SU-DHL-6 (cell line): ENCODE measurements at regions not wholly inside any gene's neighbourhood (a gene's known extent, or its start where the extent isn't known, plus 50 kb on each side); places are given as distances from the start of the nearest gene placed in this dataset.

Experiments used
- H2AFZ ChIP-seq: fragments of 200-600 bp; sonication (generic); 2 replicates; pipeline ENCODE4 v1.6.1; 2014; ENCODE audit warnings: low read depth, mild to moderate bottlenecking, moderate library complexity, mixed read lengths, antibody characterized with exemption, low read length; ENCODE audit not compliant: severe bottlenecking
- H3F3A ChIP-seq: fragments of 200-600 bp; shearing (Covaris generic); 2 replicates; pipeline ENCODE4 v1.6.0; 2016; ENCODE audit warnings: antibody characterized with exemption, mild to moderate bottlenecking; ENCODE audit not compliant: insufficient read depth
- H3K27ac ChIP-seq: fragments of 200-600 bp; sonication (generic); 2 replicates; pipeline ENCODE4 v1.5.1; 2016; ENCODE audit warnings: low read depth, mild to moderate bottlenecking, low read length, moderate library complexity, mixed read lengths
- H3K27me3 ChIP-seq: fragments of 200-600 bp; sonication (generic), shearing (Covaris generic); 2 replicates; pipeline ENCODE4 v1.6.0; 2014; ENCODE audit warnings: mild to moderate bottlenecking, low read length
- H3K36me3 ChIP-seq: fragments of 200-600 bp; sonication (generic); 2 replicates; pipeline ENCODE4 v1.6.1; 2014; ENCODE audit warnings: mild to moderate bottlenecking, low read length, mixed read lengths
- H3K4me2 ChIP-seq: fragments of 300-600, 200-600 bp; shearing (Covaris generic), sonication (generic); 2 replicates; pipeline ENCODE4 v1.6.0; 2014; ENCODE audit warnings: low read length, low read depth, mild to moderate bottlenecking; ENCODE audit not compliant: poor library complexity, severe bottlenecking
- H3K4me3 ChIP-seq: fragments of 200-600 bp; sonication (generic); 2 replicates; pipeline ENCODE4 v1.5.1; 2014; ENCODE audit warnings: antibody characterized with exemption, low read length, mild to moderate bottlenecking, mixed read lengths; ENCODE audit not compliant: insufficient read depth, poor library complexity, severe bottlenecking
- H3K79me2 ChIP-seq: fragments of 200-600 bp; sonication (generic); 2 replicates; pipeline ENCODE4 v1.6.1; 2014; ENCODE audit warnings: mild to moderate bottlenecking, low read length, moderate library complexity; ENCODE audit not compliant: insufficient read depth
- H3K9ac ChIP-seq: fragments of 200-600 bp; sonication (generic); 2 replicates; pipeline ENCODE4 v1.7.0; 2014; ENCODE audit warnings: mild to moderate bottlenecking, low read length
- H3K9me2 ChIP-seq: fragments of 200-600 bp; sonication (generic); replicated peaks from 2 replicates; pipeline ENCODE4 v1.6.1; 2014; ENCODE audit warnings: low read length; ENCODE audit not compliant: insufficient read depth
- H3K9me3 ChIP-seq: fragments of 200-600 bp; sonication (generic); 2 replicates; pipeline ENCODE4 v1.6.1; 2014; ENCODE audit warnings: low read length, mixed read lengths; ENCODE audit not compliant: insufficient read depth
- H4K20me1 ChIP-seq: fragments of 200-600 bp; sonication (generic); 2 replicates; pipeline ENCODE4 v1.6.1; 2014; ENCODE audit warnings: low read depth, mild to moderate bottlenecking, antibody characterized with exemption, low read length, moderate library complexity, mixed read lengths
- EZH2phosphoT487 ChIP-seq: fragments of 200-600 bp; sonication (generic), shearing (Covaris generic); conservative IDR thresholded peaks from 2 replicates; pipeline ENCODE4 v1.6.1; 2018; ENCODE audit warnings: mild to moderate bottlenecking, antibody characterized with exemption, low read length, moderate library complexity, mixed read lengths
- TF ChIP-seq, protein P1 (sequence below): fragments of 200-600 bp; sonication (generic); IDR thresholded peaks from one replicate; pipeline ENCODE4 v1.5.1; 2017; ENCODE audit warnings: antibody characterized with exemption, mild to moderate bottlenecking, low read length, moderate library complexity; ENCODE audit not compliant: insufficient read depth, poor library complexity, severe bottlenecking

DNA sequence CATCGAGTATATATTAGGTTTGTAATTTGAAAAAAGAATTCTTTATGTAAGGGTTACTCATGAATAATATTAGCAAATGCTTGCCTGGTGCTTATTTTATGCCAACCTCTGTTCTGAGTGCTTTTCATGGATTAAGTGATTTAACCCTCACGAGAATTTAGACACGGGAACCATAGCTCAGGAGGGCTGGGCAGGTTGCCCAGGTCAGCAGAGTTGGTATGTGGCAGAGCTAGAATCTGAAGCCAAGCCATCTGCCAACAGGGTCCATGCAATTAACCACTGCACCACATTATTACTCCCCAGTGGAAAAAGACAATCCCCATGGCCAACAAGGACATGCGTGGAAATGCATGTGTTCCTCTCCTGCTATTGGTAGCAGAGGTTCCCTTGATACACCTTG is 345.6 kb downstream of the CDC5L start:
- H3K9me3 ChIP-seq = no peaks in the 10 kb centered on the region
- H3K4me3 ChIP-seq = no peak overlapping the region
- no peak overlapping the region for H3K27ac ChIP-seq
- no peak overlapping the region for H3K9ac ChIP-seq
- no peaks in the 10 kb centered on the region for H3F3A ChIP-seq
- no peaks in the 10 kb centered on the region for H3K36me3 ChIP-seq
- no peaks in the 10 kb centered on the region for H3K9me2 ChIP-seq
- no peaks in the 10 kb centered on the region for H3K79me2 ChIP-seq
- no peak for TF ChIP-seq EZH2phosphoT487
- TF ChIP-seq, protein P1, sequence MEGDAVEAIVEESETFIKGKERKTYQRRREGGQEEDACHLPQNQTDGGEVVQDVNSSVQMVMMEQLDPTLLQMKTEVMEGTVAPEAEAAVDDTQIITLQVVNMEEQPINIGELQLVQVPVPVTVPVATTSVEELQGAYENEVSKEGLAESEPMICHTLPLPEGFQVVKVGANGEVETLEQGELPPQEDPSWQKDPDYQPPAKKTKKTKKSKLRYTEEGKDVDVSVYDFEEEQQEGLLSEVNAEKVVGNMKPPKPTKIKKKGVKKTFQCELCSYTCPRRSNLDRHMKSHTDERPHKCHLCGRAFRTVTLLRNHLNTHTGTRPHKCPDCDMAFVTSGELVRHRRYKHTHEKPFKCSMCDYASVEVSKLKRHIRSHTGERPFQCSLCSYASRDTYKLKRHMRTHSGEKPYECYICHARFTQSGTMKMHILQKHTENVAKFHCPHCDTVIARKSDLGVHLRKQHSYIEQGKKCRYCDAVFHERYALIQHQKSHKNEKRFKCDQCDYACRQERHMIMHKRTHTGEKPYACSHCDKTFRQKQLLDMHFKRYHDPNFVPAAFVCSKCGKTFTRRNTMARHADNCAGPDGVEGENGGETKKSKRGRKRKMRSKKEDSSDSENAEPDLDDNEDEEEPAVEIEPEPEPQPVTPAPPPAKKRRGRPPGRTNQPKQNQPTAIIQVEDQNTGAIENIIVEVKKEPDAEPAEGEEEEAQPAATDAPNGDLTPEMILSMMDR = no peak
- no peaks in the 10 kb centered on the region for H3K27me3 ChIP-seq
- no peak overlapping the region for H3K4me2 ChIP-seq
- H2AFZ ChIP-seq = no peak overlapping the region
- no peaks in the 10 kb centered on the region for H4K20me1 ChIP-seq

DNA sequence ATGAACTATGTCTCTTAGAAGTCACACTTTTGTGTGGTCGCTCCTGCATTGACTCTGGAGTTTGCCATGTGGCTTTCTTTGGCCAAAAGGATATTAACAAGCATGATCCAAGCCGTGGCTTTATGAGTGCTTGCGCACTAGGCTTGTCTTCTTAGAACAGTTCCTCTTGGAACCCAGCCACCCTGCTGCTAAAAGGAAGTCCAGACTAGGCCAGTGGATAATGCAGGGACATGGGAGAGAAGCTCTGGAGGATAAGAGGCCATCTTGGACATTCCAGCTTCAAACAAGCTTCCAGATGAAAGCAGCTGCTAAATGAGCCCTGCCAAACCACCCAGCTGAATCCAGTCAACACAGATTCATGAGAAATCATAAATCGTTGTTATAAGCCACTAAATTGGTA is 346.4 kb downstream of the CDC5L start:
- H2AFZ ChIP-seq = no peak overlapping the region
- no peak for TF ChIP-seq EZH2phosphoT487
- TF ChIP-seq, protein P1 = no peak
- H3K9me2 ChIP-seq = no peaks in the 10 kb centered on the region
- no peaks in the 10 kb centered on the region for H3K9me3 ChIP-seq
- no peak overlapping the region for H3K27ac ChIP-seq
- H3K36me3 ChIP-seq = no peaks in the 10 kb centered on the region
- H3F3A ChIP-seq = no peaks in the 10 kb centered on the region
- no peak overlapping the region for H3K9ac ChIP-seq
- H3K4me3 ChIP-seq = no peak overlapping the region
- H3K79me2 ChIP-seq = no peaks in the 10 kb centered on the region
- H4K20me1 ChIP-seq = no peaks in the 10 kb centered on the region
- no peak overlapping the region for H3K4me2 ChIP-seq
- H3K27me3 ChIP-seq = no peaks in the 10 kb centered on the region

DNA sequence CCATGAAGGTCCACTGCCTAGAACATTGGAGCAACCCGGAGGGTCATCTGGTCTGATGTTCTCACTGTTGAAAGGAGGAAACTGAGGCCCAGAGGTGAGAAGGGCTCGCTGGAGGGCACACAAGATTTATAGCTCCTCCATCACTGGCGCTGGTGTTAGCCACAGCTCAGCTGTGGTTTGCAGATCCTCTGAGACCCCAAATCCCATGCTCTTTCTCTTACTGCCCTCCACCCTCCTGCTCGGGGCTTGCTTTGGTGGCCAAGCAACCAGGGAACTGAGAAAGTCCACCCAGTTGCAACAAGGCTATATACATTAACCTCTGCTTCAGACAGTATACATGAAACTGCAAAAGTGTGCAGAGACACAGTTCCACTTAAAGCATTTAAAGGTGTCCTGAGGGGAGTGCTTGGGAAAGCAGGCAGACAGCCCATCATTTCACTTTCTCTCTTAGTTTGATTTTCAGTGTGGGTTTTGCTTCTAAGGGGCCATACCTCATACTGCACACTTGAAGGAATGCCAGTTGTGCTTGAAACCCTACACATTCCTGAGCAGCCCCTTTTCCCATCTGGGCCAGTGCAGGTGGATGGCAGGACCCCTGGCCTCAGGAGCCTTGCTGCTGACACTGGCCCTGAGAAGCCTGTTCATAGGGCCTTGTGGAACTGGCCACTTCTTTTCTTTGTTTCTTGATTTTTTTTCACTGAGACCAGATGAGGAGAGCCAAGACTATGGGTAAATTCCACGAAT is 347.6 kb downstream of the CDC5L start:
- H3K36me3 ChIP-seq = no peaks in the 10 kb centered on the region
- no peaks in the 10 kb centered on the region for H3K27me3 ChIP-seq
- no peaks in the 10 kb centered on the region for H3K9me3 ChIP-seq
- no peak overlapping the region for H3K4me3 ChIP-seq
- H4K20me1 ChIP-seq = no peaks in the 10 kb centered on the region
- TF ChIP-seq, protein P1 = no peak
- TF ChIP-seq EZH2phosphoT487 = no peak
- no peaks in the 10 kb centered on the region for H3F3A ChIP-seq
- H3K4me2 ChIP-seq = no peak overlapping the region
- H3K9ac ChIP-seq = no peak overlapping the region
- H3K9me2 ChIP-seq = no peaks in the 10 kb centered on the region
- H3K27ac ChIP-seq = no peak overlapping the region
- no peak overlapping the region for H2AFZ ChIP-seq
- H3K79me2 ChIP-seq = no peaks in the 10 kb centered on the region
